GM19023 (cell line): ENCODE measurements at regions not wholly inside any gene's neighbourhood (a gene's known extent, or its start where the extent isn't known, plus 50 kb on each side); places are given as distances from the start of the nearest gene placed in this dataset.
"Not testable (repeated sequence)": the region's sequence is repeated elsewhere in the genome, so short reads cannot be mapped to it uniquely, and the experiment has no call there.

ENCODE experiments used
- ATAC-seq: cut with Tn5 transposase; IDR thresholded peaks from one replicate; pipeline ENCODE4 v1.9.1; 2021; ENCODE audit warnings: mild to moderate bottlenecking, moderate library complexity; ENCODE audit not compliant: unreplicated experiment

- ATAC-seq = no peak
Observed at GRCh38 chr7:149683898-149684297, 89.5 kb downstream of the ZNF467 start.

GRCh38 chr7:149683181-149683580 lies 90.2 kb downstream of the ZNF467 start:
- ATAC-seq = no peak

GRCh38 chr7:149682038-149682437 lies 91.3 kb downstream of the ZNF467 start:
- no peak for ATAC-seq

DNA sequence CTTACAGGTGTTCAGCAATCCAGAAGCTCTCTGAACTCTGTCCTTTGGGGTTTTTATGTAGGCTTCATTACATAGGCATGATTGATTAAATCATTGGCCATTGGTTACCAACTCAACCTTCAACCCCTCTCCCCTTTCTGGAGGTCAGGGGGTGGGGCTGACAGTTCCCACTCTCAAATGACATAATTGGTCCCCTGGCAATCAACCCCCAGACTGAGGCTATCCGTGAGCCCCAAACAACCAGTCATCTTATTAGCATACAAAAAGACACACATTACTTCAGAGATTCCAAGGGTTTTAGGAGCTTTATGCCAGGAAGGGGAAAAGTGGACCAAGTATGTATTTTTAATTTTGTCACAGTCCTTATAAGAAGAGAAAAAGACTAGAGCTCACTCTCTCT lies 92.1 kb downstream of the ZNF467 start:
- no peak for ATAC-seq

DNA sequence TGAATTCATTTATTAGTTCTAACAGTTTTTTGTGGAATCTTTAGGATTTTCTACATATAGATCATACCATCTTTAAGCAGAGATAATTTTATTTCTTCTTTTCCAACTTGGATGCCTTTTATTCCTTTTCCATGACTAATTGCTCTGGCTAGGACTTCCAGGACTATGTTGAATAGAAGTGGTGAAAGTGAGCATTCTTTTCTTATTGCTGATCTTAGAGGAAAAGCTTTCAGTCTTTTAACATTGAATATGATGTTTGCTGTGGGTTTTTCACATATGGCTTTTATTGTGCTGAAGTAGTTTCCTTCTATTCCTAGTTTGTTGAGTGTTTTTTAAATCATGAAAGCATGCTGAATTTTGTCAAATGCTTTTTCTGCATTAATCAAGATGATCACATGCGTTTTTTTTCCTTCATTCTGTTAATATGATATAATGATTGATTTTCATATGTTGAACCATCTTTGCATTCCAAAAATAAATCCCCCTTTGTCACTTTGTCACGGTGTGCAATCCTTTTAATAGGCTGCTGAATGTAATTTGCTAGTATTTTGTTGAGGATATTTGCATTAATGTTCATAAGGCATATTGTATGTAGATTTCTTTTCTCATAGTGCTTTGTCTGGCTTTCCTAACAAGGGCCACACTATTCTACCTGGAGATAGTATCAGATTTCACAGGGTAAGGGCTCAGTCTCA lies 92.9 kb downstream of the ZNF467 start:
- ATAC-seq = no peak

DNA sequence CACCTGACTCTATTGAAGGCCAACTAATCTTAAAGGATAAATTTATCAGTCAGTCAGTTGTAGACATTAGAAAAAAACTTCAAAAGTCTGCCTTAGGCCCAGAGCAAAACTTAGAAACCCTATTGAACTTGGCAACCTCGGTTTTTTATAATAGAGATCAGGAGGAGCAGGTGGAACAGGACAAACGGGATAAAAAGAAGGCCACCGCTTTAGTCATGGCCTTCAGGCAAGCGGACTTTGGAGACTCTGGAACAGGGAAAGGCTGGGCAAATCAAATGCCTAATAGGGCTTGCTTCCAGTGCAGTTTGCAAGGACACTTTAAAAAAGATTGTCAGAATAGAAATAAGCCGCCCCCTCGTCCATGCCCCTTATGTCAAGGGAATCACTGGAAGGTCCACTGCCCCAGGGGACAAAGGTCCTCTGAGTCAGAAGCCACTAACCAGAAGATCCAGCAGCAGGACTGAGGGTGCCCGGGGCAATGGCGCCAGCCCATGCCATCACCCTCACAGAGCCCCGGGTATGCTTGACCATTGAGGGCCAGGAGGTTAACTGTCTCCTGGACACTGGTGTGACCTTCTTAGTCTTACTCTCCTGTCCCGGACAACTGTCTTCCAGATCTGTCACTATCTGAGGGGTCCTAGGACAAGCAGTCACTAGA lies 98.5 kb downstream of the ZNF467 start:
- not testable (repeated sequence) for ATAC-seq

DNA sequence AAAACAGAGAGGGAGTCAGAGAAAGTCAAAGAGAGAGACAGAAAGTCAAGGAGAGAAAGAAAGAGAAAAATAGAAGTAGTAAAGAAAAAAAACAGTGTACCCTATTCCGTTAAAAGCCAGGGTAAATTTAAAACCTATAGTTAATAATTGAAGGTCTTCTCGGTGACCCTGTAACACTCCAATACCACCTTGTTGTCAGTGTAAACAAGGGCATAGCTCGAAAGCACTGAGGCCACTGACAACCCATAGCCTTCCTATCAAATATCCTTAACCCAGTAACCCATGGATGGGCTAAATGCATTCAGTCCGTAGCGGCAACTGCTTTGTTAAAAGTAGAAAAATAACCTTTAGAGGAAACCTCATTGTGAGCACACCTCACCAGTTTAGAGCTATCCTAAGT lies 100.4 kb downstream of the ZNF467 start:
- ATAC-seq = no peak

GRCh38 chr7:149670288-149670687 lies 103.1 kb downstream of the ZNF467 start:
- no peak for ATAC-seq

- no peak for ATAC-seq
Observed at GRCh38 chr7:149669121-149669818, 104.1 kb downstream of the ZNF467 start.

- no peak for ATAC-seq
Observed at GRCh38 chr7:149666360-149666945, 106.9 kb downstream of the ZNF467 start.

GRCh38 chr7:149665618-149666017 lies 107.8 kb downstream of the ZNF467 start:
- not testable (repeated sequence) for ATAC-seq

- no peak for ATAC-seq
Observed at GRCh38 chr7:149664666-149665065, 108.7 kb downstream of the ZNF467 start.

DNA sequence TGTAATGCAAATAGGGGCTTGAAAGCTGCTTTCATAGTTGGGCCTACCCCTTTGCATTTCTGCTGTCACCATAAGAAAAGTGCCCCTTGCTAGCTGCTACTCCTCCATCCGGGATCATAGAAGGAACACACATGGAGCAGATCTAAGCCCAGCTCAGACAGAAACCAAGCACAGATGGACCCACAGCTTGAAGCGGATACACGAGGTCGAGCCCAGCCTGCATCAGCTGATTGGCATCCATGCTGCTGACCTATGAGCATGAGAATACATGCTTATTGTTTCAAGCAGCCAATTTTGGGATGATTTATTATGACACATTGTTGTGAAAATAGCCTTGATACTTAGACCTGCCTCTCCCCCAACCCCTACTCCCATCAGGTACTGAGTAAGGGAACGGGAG lies 109.2 kb downstream of the ZNF467 start:
- ATAC-seq = no peak

- peak; percentile 99 for ATAC-seq
Observed at GRCh38 chr7:149662591-149663095, 110.7 kb downstream of the ZNF467 start.

DNA sequence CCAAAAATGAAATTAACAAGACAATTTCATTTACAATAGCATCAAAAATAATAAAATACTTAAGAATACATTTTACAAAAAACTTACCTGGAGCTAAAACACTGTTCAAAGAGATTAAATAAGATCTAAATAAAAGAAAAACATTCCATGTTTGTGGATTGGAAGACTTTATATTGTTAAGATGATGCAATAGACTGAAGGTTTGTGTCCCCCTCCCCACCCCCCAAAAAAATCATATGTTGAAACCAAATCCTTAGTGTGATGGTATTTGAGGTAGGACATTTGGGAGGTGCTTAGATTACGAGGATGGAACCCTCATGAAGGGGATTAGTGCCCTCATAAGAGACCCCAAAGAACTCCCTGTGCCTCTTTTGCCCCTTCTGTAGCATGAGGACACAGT lies 117.6 kb downstream of the ZNF467 start:
- no peak for ATAC-seq

GRCh38 chr7:149654588-149654987 lies 118.8 kb downstream of the ZNF467 start:
- ATAC-seq = no peak

- not testable (repeated sequence) for ATAC-seq
Observed at GRCh38 chr7:149650190-149650589, 123.2 kb downstream of the ZNF467 start.

GRCh38 chr7:149644754-149645153 lies 128.6 kb downstream of the ZNF467 start:
- no peak for ATAC-seq

DNA sequence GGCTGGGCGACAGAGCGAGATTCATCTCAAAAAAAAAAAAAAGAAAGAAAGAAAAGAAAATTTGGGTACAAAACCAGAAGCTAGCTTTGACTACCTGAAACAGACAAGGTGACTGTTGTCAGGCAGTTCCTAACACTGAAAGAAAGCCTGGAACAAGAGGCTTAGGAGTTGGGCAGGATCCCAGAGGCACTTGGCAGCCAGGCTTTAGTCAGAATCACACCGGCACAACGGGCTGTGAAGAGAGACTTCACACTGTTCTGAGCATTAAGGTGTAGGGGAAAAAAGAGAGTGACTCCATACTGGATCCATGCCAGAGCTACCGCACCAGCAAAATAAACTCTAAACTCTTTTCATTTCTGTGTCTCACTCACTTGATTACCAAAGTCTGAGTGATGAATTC lies 130.8 kb downstream of the ZNF467 start:
- no peak for ATAC-seq

DNA sequence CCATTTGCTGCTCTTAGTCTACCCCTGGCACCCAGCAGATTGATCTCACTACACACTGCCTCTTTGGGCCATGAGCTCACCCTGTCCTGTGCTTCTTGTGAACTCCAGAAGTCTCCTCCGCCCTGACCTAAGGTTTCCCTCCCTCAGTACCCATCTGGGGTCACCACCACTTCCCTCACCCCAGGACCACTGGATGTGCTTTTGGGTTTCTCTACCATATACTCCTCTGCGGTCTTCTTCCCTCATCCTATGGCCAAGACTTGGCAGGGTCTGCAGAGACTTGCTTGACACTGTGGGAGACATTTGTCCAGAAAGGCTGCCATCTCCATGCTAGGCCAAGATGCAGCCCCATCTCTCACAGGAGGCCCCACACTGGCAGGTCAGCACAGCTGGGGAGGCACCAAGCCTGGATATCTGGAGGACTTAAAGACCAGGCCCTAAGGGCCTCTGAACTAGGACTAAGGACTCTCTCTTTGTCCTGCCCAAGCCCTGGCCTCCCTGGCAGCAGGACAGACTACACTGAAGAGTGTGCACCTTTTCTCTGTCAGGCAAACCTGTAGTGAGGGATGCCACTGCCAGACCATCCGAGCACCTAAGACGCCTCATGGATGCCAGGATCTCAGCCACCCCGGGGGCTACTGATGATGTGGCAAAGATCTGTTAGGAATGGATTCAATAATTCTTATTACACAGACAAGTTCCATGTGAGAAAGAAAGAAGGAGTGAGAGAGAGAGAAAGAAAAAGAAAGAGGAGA lies 134.6 kb downstream of the ZNF467 start:
- no peak for ATAC-seq
